ENCODE measurements at regions not wholly inside any gene's neighbourhood (a gene's known extent, or its start where the extent isn't known, plus 50 kb on each side); places are given as distances from the start of the nearest gene placed in this dataset.

GRCh38 chr3:147197739-147198138 lies 208.6 kb downstream of the ZIC4 start:
- Histone ChIP-seq H3K4me1 (ENCODE audit: control insufficient read depth, insufficient read depth, low read length) (no peaks in the 10 kb centered on the region), H3K9me3 (ENCODE audit: control insufficient read depth, insufficient read depth, low read depth, low read length) (no peaks in the 10 kb centered on the region), H3K27ac (ENCODE audit: low read depth, low read length) (no peak overlapping the region), H3K4me3 (ENCODE audit: low read depth, low read length) (no peak overlapping the region), H3K27me3 (ENCODE audit: control insufficient read depth, insufficient read depth, low read length) (no peaks in the 10 kb centered on the region), H3K9ac (ENCODE audit: low read length) (no peak overlapping the region), H3K36me3 (ENCODE audit: control insufficient read depth, insufficient read depth, low read length) (no peaks in the 10 kb centered on the region)

GRCh38 chr3:147195887-147196286 lies 210.5 kb downstream of the ZIC4 start:
- no peaks in the 10 kb centered on the region for H3K9me3 ChIP-seq (ENCODE audit: control insufficient read depth, insufficient read depth, low read depth, low read length)
- H3K27me3 ChIP-seq (ENCODE audit: control insufficient read depth, insufficient read depth, low read length), result no peaks in the 10 kb centered on the region
- H3K36me3 ChIP-seq (ENCODE audit: control insufficient read depth, insufficient read depth, low read length), result no peaks in the 10 kb centered on the region
- no peak overlapping the region for H3K27ac ChIP-seq (ENCODE audit: low read depth, low read length)
- H3K4me1 ChIP-seq (ENCODE audit: control insufficient read depth, insufficient read depth, low read length), result no peaks in the 10 kb centered on the region
- H3K4me3 ChIP-seq (ENCODE audit: low read depth, low read length), result no peak overlapping the region
- H3K9ac ChIP-seq (ENCODE audit: low read length), result no peak overlapping the region

DNA sequence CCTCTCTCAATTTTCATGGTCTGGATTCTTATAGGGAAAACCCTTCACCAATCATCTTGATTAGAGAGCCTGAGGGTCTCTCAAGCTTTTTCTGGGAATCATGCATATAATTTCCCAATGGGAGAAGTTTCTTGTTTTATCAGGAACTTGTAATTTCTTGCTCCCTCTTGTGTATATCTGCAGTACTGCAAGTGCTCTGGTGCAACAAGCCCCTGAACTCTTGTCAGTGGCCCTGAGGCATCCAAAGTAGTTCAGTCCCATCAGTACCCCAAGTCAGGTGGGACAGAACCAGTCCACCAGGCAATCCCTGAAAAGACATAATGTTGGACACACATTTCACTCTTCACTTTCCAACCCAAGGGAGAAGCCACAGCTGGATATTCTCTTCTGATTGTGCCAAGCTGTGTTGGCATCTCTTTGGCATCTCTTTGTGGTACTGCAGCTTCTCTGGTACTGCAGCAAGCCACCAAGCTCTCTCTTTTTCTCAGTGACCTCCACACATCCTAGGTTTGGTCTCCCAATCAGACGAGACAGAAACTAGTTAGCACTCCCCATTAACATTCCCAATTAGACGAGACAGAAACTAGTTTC lies 214.5 kb downstream of the ZIC4 start:
- Histone ChIP-seq H3K9me3 (ENCODE audit: control insufficient read depth, insufficient read depth, low read depth, low read length) (no peaks in the 10 kb centered on the region), H3K4me3 (ENCODE audit: low read depth, low read length) (no peak overlapping the region), H3K36me3 (ENCODE audit: control insufficient read depth, insufficient read depth, low read length) (no peaks in the 10 kb centered on the region), H3K4me1 (ENCODE audit: control insufficient read depth, insufficient read depth, low read length) (no peaks in the 10 kb centered on the region), H3K9ac (ENCODE audit: low read length) (no peak overlapping the region), H3K27ac (ENCODE audit: low read depth, low read length) (no peak overlapping the region), H3K27me3 (ENCODE audit: control insufficient read depth, insufficient read depth, low read length) (no peaks in the 10 kb centered on the region)

- H3K27ac ChIP-seq (ENCODE audit: low read depth, low read length), result no peak overlapping the region
- no peaks in the 10 kb centered on the region for H3K9me3 ChIP-seq (ENCODE audit: control insufficient read depth, insufficient read depth, low read depth, low read length)
- H3K27me3 ChIP-seq (ENCODE audit: control insufficient read depth, insufficient read depth, low read length), result no peaks in the 10 kb centered on the region
- H3K4me1 ChIP-seq (ENCODE audit: control insufficient read depth, insufficient read depth, low read length), result no peaks in the 10 kb centered on the region
- no peak overlapping the region for H3K9ac ChIP-seq (ENCODE audit: low read length)
- no peak overlapping the region for H3K4me3 ChIP-seq (ENCODE audit: low read depth, low read length)
- H3K36me3 ChIP-seq (ENCODE audit: control insufficient read depth, insufficient read depth, low read length), result no peaks in the 10 kb centered on the region
Observed at GRCh38 chr3:147189016-147189415, 217.3 kb downstream of the ZIC4 start.

GRCh38 chr3:147187687-147188086 lies 218.7 kb downstream of the ZIC4 start:
- no peak overlapping the region for H3K9ac ChIP-seq (ENCODE audit: low read length)
- no peaks in the 10 kb centered on the region for H3K4me1 ChIP-seq (ENCODE audit: control insufficient read depth, insufficient read depth, low read length)
- H3K36me3 ChIP-seq (ENCODE audit: control insufficient read depth, insufficient read depth, low read length), result no peaks in the 10 kb centered on the region
- no peaks in the 10 kb centered on the region for H3K27me3 ChIP-seq (ENCODE audit: control insufficient read depth, insufficient read depth, low read length)
- H3K9me3 ChIP-seq (ENCODE audit: control insufficient read depth, insufficient read depth, low read depth, low read length), result no peaks in the 10 kb centered on the region
- H3K4me3 ChIP-seq (ENCODE audit: low read depth, low read length), result no peak overlapping the region
- no peak overlapping the region for H3K27ac ChIP-seq (ENCODE audit: low read depth, low read length)

GRCh38 chr3:147185781-147186180 lies 220.6 kb downstream of the ZIC4 start:
- H3K4me3 ChIP-seq (ENCODE audit: low read depth, low read length), result no peak overlapping the region
- no peaks in the 10 kb centered on the region for H3K36me3 ChIP-seq (ENCODE audit: control insufficient read depth, insufficient read depth, low read length)
- no peaks in the 10 kb centered on the region for H3K9me3 ChIP-seq (ENCODE audit: control insufficient read depth, insufficient read depth, low read depth, low read length)
- H3K4me1 ChIP-seq (ENCODE audit: control insufficient read depth, insufficient read depth, low read length), result no peaks in the 10 kb centered on the region
- H3K9ac ChIP-seq (ENCODE audit: low read length), result no peak overlapping the region
- no peak overlapping the region for H3K27ac ChIP-seq (ENCODE audit: low read depth, low read length)
- H3K27me3 ChIP-seq (ENCODE audit: control insufficient read depth, insufficient read depth, low read length), result no peaks in the 10 kb centered on the region

DNA sequence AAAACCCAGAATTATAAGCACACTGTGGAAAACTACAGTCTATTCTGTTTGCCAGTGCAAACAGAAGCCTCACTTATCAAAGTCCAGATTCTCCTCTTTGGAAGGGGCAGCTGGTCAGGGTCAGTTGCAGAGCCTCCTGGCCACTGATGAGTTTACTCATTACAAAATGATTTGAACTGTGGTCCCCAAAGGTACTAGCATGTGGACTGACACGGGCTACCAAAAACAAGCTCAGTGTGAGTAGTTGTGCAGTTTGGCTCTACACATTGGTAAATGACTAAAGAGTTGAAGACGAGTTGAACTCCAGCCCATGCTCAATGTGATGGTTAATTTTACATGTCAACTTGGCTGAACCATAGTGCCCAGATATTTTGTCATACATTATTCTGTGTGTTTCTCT lies 221.5 kb downstream of the ZIC4 start:
- no peaks in the 10 kb centered on the region for H3K27me3 ChIP-seq (ENCODE audit: control insufficient read depth, insufficient read depth, low read length)
- no peaks in the 10 kb centered on the region for H3K36me3 ChIP-seq (ENCODE audit: control insufficient read depth, insufficient read depth, low read length)
- H3K4me1 ChIP-seq (ENCODE audit: control insufficient read depth, insufficient read depth, low read length), result no peaks in the 10 kb centered on the region
- H3K9me3 ChIP-seq (ENCODE audit: control insufficient read depth, insufficient read depth, low read depth, low read length), result no peaks in the 10 kb centered on the region
- no peak overlapping the region for H3K27ac ChIP-seq (ENCODE audit: low read depth, low read length)
- H3K4me3 ChIP-seq (ENCODE audit: low read depth, low read length), result no peak overlapping the region
- H3K9ac ChIP-seq (ENCODE audit: low read length), result no peak overlapping the region

DNA sequence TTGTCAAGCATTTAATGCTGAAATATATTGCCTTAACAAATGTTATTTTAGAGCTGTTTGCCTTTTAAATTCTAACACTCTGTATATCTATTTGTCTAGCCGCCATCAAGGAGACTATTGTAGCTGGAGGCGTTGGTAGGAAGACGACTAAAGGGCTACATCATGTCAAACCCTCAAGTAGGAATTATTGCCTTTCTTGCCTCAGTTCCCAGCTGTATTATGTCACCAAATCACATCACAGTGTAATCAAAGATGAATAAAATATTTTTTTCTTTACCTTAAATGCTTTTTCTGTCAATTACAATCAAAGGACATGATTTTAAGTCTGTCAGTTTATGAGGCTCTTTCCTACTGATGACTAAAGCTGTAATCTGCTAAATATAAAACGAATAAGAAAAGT lies 233.1 kb downstream of the ZIC4 start:
- H3K27ac ChIP-seq (ENCODE audit: low read depth, low read length), result no peak overlapping the region
- H3K4me3 ChIP-seq (ENCODE audit: low read depth, low read length), result no peak overlapping the region
- no peak overlapping the region for H3K9ac ChIP-seq (ENCODE audit: low read length)
- no peaks in the 10 kb centered on the region for H3K36me3 ChIP-seq (ENCODE audit: control insufficient read depth, insufficient read depth, low read length)
- no peaks in the 10 kb centered on the region for H3K27me3 ChIP-seq (ENCODE audit: control insufficient read depth, insufficient read depth, low read length)
- H3K4me1 ChIP-seq (ENCODE audit: control insufficient read depth, insufficient read depth, low read length), result no peaks in the 10 kb centered on the region
- H3K9me3 ChIP-seq (ENCODE audit: control insufficient read depth, insufficient read depth, low read depth, low read length), result no peaks in the 10 kb centered on the region

GRCh38 chr3:147162743-147163142 lies 243.6 kb downstream of the ZIC4 start:
- Histone ChIP-seq H3K9ac (ENCODE audit: low read length) (no peak overlapping the region), H3K9me3 (ENCODE audit: control insufficient read depth, insufficient read depth, low read depth, low read length) (no peaks in the 10 kb centered on the region), H3K27ac (ENCODE audit: low read depth, low read length) (no peak overlapping the region), H3K4me3 (ENCODE audit: low read depth, low read length) (no peak overlapping the region), H3K27me3 (ENCODE audit: control insufficient read depth, insufficient read depth, low read length) (no peaks in the 10 kb centered on the region), H3K4me1 (ENCODE audit: control insufficient read depth, insufficient read depth, low read length) (0 out of 2 replicates have a peak, but pooled peaks cover 3% of the 10 kb centered on the region), H3K36me3 (ENCODE audit: control insufficient read depth, insufficient read depth, low read length) (no peaks in the 10 kb centered on the region)

DNA sequence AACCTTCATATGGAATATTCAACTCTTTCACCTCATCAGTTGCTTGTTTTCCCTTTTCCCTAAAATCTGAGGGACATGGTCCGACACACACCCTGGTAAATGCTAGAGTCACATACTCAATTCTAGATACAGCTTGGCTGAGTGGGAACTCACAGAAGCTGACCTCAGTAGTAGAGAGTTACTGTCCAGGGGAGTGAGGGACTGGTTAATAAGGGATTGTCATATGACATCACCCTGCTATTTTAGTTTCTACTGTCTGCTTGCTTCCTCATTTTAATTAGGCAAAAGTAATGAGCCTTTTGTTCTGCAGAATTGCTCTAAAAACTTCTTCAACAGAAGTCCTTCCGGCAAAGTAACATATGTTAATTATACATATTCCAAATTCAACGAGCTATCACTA lies 244.5 kb downstream of the ZIC4 start:
- H3K27me3 ChIP-seq (ENCODE audit: control insufficient read depth, insufficient read depth, low read length), result no peaks in the 10 kb centered on the region
- H3K27ac ChIP-seq (ENCODE audit: low read depth, low read length), result no peak overlapping the region
- no peak overlapping the region for H3K9ac ChIP-seq (ENCODE audit: low read length)
- no peaks in the 10 kb centered on the region for H3K9me3 ChIP-seq (ENCODE audit: control insufficient read depth, insufficient read depth, low read depth, low read length)
- no peak overlapping the region for H3K4me3 ChIP-seq (ENCODE audit: low read depth, low read length)
- H3K36me3 ChIP-seq (ENCODE audit: control insufficient read depth, insufficient read depth, low read length), result no peaks in the 10 kb centered on the region
- 0 out of 2 replicates have a peak, but pooled peaks cover 3% of the 10 kb centered on the region for H3K4me1 ChIP-seq (ENCODE audit: control insufficient read depth, insufficient read depth, low read length)

GRCh38 chr3:147160984-147161383 lies 245.4 kb downstream of the ZIC4 start:
- Histone ChIP-seq H3K27ac (ENCODE audit: low read depth, low read length) (no peak overlapping the region), H3K36me3 (ENCODE audit: control insufficient read depth, insufficient read depth, low read length) (no peaks in the 10 kb centered on the region), H3K4me3 (ENCODE audit: low read depth, low read length) (no peak overlapping the region), H3K27me3 (ENCODE audit: control insufficient read depth, insufficient read depth, low read length) (no peaks in the 10 kb centered on the region), H3K9me3 (ENCODE audit: control insufficient read depth, insufficient read depth, low read depth, low read length) (no peaks in the 10 kb centered on the region), H3K9ac (ENCODE audit: low read length) (no peak overlapping the region), H3K4me1 (ENCODE audit: control insufficient read depth, insufficient read depth, low read length) (0 out of 2 replicates have a peak, but pooled peaks cover 3% of the 10 kb centered on the region)

- Histone ChIP-seq H3K27me3 (ENCODE audit: control insufficient read depth, insufficient read depth, low read length) (no peaks in the 10 kb centered on the region), H3K27ac (ENCODE audit: low read depth, low read length) (no peak overlapping the region), H3K9ac (ENCODE audit: low read length) (no peak overlapping the region), H3K9me3 (ENCODE audit: control insufficient read depth, insufficient read depth, low read depth, low read length) (peaks cover 11% of the 10 kb centered on the region), H3K4me1 (ENCODE audit: control insufficient read depth, insufficient read depth, low read length) (0 out of 2 replicates have a peak, but pooled peaks cover 3% of the 10 kb centered on the region), H3K36me3 (ENCODE audit: control insufficient read depth, insufficient read depth, low read length) (no peaks in the 10 kb centered on the region), H3K4me3 (ENCODE audit: low read depth, low read length) (no peak overlapping the region)
Observed at GRCh38 chr3:147159141-147159540, 247.2 kb downstream of the ZIC4 start.
